ENCODE measurements at regions not wholly inside any gene's neighbourhood (a gene's known extent, or its start where the extent isn't known, plus 50 kb on each side); places are given as distances from the start of the nearest gene placed in this dataset.

DNA sequence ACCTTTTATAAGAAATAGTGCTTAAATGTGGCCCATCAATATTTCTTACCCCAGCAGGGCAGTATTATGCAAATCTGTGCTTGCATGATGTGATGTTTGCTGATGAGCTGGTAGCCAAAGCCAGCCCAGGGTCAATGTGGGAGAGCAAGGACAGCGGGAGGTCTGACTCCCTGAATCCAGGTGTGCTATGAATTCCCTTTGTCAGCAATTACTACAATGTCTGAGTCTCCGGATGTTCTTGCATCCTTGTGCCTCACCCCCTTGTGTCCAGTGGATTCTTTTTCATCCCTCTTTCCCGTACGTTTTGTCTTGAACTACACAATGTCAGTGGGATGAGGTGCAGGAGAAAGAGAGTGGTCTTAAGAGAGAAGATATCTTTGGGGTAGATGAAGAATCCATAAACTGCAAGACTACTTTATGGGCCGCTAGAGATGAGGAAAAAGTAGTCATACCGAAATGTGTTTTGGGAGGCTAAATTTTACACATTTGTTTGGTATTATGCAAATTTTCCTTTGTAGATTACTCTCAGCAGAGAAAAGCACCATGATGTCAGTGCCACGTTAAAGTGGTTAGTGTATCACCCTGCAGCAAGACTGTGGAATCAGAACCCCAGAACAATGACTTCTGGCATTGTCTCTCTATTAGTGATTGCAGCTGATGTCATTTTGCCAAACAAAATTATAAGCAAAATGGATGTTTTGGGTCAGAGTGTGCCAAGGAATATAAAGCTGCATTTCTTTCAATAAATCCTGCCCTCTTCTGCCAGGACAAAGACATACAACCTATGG lies 53.5 kb upstream of the TSHZ3 start:
- DNase-seq = no peak

DNA sequence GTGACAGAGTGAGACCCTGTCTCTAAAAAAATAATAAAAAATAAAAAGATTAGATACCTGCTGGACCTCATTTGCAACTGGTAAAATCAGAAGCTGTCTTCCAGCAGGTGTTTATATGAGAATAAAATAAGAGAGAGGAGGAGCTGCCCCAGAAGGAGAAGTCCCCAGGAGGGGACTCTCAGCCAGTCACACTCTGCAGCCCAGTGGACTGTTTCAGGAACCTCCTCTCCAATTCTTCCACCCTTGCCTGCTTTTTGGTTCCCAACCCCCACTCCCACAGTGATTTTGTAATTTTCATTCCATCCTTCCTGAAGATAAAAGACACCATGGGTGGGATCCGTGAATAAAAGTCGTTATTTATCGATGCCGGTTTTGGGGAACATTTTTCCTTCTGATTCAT lies 56.9 kb upstream of the TSHZ3 start:
- no peak for DNase-seq

DNA sequence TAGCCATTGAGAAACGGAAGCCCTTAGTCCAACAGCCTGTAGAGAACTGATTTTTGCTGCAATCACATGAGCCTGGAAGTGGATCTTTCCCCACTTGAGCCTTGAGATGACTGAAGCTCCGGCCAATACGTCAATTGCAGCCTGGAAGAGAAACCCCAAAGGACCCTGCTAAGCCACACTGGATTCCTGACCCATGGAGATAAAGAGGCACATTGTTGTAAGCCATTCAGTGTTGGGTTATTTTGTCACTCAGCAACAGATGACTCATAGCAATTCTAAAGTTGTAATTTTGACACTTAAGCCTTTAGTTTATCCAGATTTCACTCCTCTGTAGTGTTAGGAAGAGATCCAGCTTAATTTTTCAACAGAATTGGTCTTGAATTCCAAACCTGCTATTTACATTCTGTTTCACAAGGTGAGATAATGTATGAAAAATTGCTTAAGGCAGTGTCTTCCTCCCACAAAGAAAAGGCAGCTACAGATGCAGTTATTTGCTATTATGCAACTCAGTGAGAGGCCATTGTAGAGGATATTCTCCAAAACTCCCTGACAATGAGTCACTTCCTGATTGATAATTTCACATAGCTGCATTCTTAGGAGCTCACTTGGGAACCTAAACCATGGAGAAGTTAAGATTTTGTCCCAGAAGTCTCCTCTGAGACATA lies 59.4 kb upstream of the TSHZ3 start:
- no peak for DNase-seq

DNA sequence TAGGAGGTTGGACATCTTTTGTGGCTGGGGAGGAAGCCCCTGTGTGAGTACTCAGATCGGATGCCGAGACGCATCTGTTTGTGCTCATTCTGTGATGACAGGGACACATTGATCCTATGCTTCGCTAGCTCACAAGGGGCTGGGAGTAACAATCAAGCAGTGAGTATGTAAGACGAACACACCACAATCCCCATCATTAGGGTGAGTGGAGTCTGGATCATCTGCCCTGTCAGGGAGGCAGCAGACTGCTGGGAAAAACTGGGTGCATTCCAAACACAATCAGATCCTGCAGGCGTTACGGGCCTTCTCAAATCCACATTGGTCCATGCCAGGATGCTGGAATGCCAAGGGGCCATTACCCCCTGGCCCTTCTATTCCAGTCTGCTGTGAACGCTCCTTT lies 64.1 kb upstream of the TSHZ3 start:
- DNase-seq = no peak

DNA sequence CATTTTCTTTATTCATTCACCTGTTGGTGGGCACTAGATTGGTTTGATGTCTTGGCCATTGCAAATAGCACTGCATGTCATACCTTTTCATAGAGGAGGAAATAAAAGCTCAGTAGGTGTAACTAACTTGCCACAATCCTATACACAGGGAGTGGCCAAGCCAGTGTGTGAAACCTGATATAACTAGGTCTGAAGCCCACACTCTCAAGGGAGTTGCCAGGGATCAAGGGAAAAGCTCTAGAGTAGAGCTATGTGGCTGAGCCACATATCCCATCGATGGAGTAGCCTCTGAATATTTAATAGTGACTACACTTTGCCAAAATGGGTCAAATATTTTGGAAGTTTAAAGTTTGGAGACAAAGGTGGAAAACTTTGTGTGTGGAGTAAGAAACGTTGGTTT lies 66.1 kb upstream of the TSHZ3 start:
- DNase-seq = no peak

DNA sequence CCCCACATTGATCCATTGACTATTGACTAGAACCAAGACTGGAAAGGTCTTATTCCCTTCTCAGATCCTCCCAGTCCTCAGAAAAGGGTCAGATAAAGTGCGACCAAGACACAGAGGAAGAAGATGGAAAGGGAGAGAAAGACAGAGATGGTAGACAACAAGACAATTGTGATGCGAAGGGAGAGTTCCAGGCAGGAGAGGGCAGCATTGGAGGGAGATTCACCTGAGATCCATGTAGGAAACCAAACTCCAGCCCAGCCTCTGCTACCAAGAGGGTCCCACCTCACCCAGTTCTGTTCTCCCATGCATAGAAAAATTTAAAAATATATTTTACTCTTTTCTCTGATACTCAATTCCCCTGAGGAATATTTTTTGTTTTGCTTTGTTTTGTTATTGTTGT lies 67.3 kb upstream of the TSHZ3 start:
- DNase-seq = no peak

DNA sequence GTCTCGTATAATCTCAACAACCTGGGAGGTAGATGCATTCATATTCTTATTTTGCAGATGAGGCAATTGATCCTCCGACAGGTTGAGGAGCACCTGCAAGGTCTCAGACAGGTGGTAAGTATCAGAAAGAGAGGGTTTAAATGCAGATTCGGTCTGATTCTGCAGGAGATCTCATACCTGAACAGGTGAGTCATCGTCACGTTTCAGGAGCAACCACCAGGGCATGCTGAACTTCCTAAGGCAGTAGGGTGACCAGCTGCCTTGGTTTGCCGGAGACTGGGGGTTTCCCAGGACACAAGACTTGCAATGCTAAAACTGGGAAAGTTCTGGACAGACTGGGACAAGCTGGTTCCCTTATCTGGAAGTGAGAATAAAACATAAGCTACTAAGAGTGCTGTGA lies 68.8 kb upstream of the TSHZ3 start:
- DNase-seq = no peak

DNA sequence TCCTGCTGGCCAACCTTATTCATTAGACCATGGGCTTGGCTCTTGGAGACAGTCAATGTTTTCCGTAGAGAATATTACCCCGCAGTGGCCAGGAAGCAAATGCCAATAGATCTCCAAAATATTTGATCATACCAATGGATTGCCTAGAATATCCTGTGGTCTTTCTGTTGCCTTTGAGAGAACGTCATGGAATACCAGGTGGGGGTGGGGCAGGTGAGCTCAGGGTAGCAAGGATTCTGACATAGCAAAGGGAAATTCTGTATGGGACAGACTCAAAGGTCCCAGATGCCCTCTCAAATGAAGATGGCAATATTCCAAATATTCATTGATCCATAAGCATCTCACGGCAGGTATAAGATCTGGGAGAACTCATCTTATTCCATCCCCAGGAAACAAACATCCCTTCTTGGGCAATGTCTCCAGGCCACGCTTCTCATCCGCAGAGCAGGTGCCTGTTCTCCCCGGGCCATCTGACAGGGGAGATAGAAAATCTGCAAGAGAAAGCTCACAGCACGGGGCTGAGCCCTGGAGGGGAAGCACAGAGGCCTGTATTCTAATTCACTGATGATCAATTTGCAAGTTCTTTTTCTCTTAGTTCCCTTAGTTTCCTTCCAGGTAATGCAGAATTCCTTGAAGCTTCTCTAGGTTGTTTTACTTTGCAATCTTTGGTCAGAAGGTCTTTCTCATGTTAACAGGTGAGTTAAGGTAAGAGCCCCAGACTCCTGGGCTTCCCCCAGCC lies 69.6 kb upstream of the TSHZ3 start:
- no peak for DNase-seq

DNA sequence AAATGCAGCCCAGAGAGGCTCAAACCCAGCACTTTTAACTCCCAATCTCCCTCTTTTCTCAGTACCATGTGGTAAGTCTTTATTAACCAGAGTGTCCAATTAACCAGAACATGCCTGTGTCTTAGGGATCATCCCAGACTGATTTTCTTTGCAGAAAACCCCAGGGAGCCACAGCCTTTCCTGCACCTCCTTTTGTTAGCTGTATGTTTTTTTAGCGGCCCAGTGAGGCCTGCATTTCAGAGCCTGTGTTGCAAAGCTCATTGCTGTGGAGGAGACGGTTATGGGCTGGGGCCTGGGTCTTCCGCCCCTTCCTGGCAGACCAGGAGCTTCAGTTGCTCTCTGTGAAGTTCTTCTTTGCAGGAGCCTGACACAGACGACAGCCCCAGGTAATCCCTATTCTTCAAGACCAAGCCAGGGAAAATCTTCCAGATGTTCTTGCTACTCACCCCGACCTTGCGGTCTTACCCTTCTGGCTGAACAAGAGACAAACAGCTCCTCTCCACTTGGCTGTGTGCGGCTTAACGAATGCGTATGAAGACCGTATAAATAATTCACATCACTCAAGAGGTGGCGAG lies 70.7 kb upstream of the TSHZ3 start:
- DNase-seq = no peak

DNA sequence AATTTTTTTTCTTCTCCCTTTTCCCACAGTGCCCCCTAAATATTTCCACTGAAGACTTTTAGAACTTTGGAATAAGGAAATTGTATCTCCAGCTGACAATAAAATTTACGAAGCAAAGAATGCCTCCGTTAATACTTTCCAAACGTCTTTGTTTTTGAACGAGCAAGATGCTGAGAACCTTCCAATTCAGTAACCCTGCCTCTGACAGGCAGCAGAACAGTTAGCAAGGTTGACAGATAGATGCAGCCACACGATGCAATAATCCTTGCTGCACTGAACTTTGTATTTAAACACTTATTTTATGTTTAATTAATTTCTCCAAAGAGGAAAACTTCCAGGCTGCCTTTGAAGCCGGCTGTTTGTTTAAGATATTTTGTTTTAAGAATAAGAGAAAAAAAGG lies 71.8 kb upstream of the TSHZ3 start:
- DNase-seq = no peak

DNA sequence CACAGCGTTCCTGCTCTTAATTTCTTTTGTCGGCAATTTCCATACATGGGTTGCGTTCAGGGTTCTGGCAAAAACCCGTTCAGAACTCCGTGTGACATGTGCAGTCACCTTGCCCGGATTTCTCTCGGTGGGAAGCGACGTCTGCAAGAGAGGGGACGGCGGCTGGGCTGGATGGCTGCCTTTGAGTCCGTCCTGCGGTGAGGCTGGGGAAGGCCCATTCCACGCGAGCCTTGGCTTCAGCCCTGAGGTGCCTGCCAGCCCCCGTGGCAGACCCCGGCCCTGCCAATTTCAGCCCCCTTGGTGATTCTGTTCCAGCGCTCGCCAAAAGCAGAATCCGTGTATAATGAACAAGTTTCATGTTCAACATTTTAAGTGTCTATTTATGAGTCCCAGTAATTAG lies 72.6 kb upstream of the TSHZ3 start:
- DNase-seq = no peak

DNA sequence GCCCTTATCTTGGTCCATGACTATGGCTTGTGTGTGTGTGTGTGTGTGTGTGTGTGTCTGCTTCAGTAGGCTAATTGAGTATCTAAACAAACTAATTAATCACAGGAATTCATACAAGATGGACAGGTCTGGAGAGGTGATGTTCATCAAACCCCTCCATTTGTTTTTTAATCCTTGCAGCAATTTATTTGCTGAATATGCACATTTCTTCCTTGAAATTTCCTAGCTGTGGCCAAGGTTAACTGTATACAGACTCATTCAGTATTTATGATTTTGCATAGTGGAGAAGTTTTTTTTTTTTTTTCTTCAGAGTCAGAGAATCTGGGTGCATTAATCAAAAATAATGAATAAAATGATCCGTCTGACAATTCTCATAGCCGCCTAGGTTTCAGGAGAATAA lies 74.7 kb upstream of the TSHZ3 start:
- DNase-seq = no peak

DNA sequence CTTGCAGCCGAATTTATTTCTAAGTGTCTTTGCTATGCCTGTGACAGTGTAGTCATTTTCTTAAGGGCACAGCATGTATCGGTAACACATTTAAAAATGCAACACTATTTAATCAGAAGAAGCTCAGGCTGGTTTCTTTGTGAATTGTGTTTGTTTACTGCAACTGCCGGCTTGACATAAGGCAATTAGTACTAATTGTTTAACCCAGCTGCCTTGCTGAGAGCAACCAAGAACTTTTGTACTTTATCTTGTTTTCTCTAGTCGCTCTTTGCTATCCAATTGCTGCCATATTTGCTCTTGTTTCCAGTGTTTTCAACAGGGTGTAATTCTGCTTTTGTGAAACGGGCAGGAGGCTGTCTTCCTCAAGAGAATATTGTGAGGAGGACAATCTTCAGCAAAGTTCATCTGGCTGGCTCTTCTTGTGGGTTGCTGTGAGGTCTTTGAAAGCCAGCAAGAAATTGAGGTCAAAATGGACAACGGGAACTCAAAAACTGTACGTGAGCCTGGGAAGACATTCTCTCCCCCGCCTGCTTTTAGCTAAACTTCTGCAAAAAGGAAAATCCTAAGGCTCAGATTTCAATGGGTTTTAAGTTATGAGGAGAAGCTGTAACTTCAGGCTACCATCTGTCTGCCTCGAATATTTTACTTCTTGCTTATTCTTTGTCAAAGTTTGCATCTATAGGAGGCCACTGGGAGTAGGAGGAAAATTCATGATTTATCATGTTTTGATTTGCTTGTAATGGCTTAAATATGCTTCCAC lies 75.8 kb upstream of the TSHZ3 start:
- DNase-seq = no peak

DNA sequence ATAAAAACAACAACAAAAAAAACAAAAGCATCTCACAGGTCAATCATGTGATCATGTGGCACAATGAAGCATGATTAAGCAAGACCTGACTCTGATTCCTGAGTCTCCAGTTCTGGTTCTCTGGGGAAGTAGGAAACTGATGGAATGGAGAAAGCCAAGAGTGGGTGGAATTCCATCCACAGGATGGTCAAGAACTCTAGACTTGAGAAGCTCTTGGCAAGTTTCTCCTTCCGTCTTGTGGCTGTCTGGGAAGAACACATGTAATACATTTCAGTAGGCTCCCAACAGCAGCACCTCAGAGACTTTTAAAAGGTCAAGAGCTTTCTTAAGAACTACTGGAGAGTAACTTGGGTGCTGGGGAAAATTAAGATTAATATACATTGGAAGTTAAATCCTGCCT lies 78.6 kb upstream of the TSHZ3 start:
- no peak for DNase-seq

DNA sequence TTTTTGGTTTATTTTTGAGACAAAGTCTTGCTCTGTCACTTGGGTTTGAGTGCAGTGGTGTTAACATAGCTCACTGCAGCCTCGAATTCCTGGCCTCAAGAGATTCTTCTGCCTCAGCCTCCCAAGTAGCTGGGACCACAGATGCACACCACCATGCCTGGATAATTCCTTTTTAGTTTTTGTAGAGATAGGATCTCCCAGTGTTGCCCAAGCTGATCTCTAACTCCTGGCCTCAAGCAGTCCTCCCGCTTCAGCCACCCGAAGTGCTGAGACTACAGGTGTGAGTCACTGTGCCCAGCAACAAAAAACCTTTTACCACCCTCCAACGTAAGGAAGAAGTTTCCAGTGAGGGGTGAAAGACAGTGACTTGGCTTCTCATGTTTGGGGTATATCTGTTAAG lies 81.1 kb upstream of the TSHZ3 start:
- no peak for DNase-seq

DNA sequence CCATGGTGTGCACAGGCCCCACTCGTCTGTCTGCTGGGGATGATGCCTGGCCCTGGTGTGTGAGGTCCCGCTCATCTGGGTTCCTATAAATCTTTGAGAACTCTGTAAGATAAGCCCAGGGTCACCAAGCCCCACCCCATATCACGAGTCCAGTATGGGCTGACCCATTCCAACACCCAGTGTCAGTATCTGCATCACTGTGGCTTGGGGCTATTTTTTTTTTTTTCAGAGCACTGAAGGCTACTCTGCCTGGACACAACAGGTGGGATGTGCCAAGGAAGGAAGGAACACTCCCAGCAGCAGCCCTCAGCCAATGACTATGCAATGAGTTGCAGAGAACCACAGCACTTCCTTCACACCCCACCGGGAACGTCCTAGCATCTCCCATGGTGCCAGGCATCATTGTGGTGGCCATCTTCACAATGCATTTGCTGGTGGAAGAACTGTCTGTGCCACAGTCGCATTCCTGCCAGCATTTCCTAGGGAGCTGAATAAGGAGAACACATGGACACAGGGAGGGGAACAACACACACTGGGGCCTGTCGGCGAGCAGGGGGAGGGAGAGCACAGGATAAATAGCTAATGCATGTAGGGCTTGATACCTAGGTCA lies 83.1 kb upstream of the TSHZ3 start:
- DNase-seq = no peak

DNA sequence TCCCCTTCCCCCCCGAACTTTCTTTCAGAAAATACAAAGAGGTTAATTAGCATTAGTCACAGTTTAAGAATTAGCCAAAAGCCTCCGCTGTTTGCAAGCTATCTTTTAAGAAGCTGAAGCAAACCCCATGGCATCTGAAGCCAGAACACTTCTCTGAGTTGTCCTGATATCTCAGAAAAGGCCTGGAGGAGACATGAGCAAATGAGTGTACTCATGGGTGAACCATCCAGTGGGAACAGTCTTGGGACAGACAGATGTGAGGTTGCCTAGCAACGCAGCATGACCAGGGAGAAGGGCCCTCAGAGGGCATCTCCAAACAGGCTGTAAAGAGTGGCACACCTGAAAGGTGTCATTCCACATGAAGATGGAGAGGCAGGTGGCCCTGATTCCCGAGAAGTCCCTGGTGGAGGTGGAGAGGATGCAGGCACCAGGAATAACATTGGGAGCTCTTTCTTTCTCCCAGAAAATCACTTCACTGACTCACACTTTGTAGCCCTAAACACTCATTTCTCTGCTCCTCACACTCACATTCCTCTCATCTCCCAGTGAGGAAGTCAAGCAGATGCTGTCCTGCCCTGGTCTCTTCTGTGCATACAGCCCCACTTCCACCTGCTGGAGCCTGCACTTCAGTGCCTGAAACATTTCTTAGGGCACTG lies 87.0 kb upstream of the TSHZ3 start:
- DNase-seq = no peak

DNA sequence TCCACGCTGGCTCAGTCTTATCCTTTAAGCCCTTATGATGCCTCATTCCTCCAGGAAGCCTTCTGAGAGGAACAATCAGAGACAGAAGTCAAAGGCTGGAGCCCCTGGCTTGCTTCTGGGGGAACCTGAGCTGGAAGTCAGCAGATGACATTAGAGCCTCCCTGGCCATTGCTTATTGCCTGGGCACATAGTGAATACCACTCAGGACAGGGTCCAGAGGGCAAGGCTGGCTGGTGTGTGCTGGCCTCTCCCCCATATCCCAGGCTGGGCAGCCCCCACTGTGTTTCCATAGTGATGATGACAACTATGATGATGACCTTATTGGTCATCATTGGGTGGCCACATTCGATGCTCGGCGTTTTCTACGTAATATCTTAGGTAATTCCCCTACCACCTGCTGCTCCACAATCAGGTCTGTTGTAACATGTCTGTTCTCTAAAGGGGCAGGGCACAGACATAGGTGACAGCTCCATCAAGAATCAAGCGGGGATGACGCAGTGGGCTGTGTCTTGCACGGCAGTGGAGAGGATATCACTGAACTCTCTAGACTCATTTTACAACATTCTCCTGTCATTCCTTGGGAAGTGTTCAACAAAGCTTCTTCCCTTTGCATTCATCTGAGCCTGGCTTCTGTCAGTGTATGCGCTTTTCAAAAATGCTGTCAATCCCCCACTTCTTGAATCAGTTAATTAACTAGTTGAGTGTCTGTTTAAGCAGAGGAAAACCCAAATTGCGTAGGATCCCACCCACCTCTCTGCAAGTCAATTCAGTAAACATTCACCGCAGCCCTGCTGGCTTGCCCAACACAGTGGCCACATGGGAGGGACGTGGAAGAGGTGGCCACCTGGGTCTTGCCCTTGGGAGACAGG lies 89.4 kb upstream of the TSHZ3 start:
- no peak for DNase-seq

DNA sequence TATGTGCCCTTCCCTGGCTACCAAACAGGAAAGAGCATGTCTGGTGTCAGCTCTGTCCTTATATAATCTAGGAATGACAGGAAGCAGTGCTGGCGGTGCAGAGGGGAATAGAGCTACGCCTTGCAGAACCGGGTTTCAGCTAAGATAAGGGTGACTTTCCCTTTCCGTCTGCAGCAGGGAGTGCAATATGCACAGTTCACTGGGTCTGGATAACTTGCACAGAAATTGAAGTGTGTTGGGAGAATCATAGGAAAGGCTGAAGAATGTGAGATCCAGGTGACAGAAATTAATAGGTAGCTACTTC lies 90.0 kb upstream of the TSHZ3 start:
- no peak for DNase-seq

DNA sequence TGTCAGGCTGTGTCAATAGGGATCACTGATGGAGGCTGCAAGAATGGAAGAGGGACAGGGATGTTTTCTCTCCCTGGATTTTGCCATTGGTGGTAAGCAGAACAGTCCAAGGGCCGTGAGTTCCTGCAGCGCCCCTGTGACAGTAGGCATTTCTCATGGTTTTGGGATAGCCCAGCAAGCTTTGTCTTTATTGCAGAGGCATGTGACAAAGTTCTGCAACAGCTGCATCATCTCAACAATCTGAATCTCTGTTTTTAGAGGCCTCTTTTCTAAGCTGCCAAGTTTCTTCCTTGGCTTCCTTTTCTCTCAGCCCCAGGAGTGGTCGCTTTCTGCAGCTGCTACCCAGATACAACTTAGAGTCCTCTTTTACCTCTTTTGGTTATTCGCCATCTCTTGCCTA lies 95.7 kb upstream of the TSHZ3 start:
- DNase-seq = no peak

DNA sequence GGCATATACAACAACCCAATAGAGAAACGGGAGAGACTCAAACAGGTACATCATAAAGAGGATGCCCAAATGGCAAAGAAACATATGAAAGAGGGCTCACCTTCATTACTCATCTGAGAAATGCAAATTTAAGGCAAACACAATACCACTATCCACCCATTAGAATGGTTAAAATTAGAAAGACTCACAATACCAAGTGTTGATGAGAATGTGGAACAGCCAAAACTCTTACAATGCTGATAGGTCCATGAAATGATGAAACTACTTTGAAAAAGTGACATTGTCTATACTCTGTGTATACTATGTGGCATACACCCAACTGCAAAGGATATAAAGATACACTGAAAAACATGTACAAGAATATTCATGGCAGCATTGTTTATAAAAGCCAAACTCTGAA lies 96.2 kb upstream of the TSHZ3 start:
- DNase-seq = no peak

Data from T-helper 9 cell (primary cell).